ENCODE measurements at regions not wholly inside any gene's neighbourhood (a gene's known extent, or its start where the extent isn't known, plus 50 kb on each side); places are given as distances from the start of the nearest gene placed in this dataset.

GRCh38 chr13:73893833-73894232, 240.4 kb downstream of the KLF12 start:
- TF ChIP-seq, protein P1, sequence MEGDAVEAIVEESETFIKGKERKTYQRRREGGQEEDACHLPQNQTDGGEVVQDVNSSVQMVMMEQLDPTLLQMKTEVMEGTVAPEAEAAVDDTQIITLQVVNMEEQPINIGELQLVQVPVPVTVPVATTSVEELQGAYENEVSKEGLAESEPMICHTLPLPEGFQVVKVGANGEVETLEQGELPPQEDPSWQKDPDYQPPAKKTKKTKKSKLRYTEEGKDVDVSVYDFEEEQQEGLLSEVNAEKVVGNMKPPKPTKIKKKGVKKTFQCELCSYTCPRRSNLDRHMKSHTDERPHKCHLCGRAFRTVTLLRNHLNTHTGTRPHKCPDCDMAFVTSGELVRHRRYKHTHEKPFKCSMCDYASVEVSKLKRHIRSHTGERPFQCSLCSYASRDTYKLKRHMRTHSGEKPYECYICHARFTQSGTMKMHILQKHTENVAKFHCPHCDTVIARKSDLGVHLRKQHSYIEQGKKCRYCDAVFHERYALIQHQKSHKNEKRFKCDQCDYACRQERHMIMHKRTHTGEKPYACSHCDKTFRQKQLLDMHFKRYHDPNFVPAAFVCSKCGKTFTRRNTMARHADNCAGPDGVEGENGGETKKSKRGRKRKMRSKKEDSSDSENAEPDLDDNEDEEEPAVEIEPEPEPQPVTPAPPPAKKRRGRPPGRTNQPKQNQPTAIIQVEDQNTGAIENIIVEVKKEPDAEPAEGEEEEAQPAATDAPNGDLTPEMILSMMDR (IDR thresholded peaks at IDR 0.05), result no peak
- no peak overlapping the region for H3K27ac ChIP-seq
- DNase-seq (ENCODE audit: low spot score), result no peak
- H3K4me3 ChIP-seq, result no peak overlapping the region
- no peaks in the 10 kb centered on the region for H3K27me3 ChIP-seq
- H3K36me3 ChIP-seq, result no peaks in the 10 kb centered on the region
- no peaks in the 10 kb centered on the region for H3K9me3 ChIP-seq
- peaks cover 0 to 4% of the 10 kb centered on the region in 2 donors for H3K4me1 ChIP-seq

DNA sequence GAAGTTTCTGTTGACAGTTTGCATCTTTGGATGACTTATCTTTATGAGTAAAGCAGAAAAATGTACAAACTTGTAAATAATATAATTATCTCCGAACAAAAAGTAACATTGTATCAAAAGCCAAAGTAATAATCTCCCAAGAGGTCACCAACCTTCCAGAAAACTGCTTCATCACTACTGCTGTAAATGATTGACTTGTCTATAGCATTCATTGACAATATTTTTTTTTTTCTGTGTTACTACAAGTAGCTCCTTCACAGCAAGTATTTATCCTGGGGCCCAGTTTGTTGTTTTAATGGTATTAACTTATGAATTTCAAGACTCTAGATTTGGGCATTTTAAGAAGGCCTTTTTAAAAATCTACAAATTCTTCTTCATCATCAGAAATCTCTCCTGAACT, 242.4 kb downstream of the KLF12 start:
- no peak overlapping the region for H3K27ac ChIP-seq
- H3K27me3 ChIP-seq, result no peaks in the 10 kb centered on the region
- no peak for DNase-seq (ENCODE audit: low spot score)
- H3K4me3 ChIP-seq, result no peak overlapping the region
- peaks cover 0 to 4% of the 10 kb centered on the region in 2 donors for H3K4me1 ChIP-seq
- no peaks in the 10 kb centered on the region for H3K9me3 ChIP-seq
- no peaks in the 10 kb centered on the region for H3K36me3 ChIP-seq
- TF ChIP-seq, protein P1 (IDR thresholded peaks at IDR 0.05), result no peak

GRCh38 chr13:73883162-73883561, 251.0 kb downstream of the KLF12 start:
- Histone ChIP-seq H3K9me3 (no peaks in the 10 kb centered on the region), H3K27me3 (no peaks in the 10 kb centered on the region), H3K27ac (no peak overlapping the region), H3K36me3 (no peaks in the 10 kb centered on the region), H3K4me1 (no peaks in the 10 kb centered on the region), H3K4me3 (no peak overlapping the region)
- no peak for DNase-seq (ENCODE audit: low spot score)
- TF ChIP-seq, protein P1 (IDR thresholded peaks at IDR 0.05), result no peak

DNA sequence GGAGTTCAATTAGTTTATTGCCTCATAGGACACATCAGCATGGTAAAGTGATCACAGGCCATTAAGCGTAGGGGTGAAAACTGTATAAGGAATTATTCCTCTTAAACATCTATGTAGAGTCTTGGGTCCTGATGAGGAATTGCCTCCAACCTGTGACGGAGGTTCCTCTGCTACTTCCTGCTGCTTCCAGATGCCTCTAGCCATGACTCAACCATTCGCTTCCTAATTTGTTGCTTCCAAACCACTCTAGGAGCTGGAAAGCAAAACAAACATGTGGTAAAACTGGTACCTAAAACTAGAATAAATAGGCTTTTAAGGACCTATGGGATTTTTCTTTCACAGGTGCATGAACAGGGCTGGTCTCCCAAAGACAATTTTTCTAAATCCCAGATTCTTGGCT, 253.8 kb downstream of the KLF12 start:
- no peaks in the 10 kb centered on the region for H3K27me3 ChIP-seq
- no peaks in the 10 kb centered on the region for H3K9me3 ChIP-seq
- H3K27ac ChIP-seq, result no peak overlapping the region
- TF ChIP-seq, protein P1 (IDR thresholded peaks at IDR 0.05), result no peak
- no peak overlapping the region for H3K4me3 ChIP-seq
- H3K36me3 ChIP-seq, result no peaks in the 10 kb centered on the region
- no peak for DNase-seq (ENCODE audit: low spot score)
- no peaks in the 10 kb centered on the region for H3K4me1 ChIP-seq

GRCh38 chr13:73879346-73880015, 254.7 kb downstream of the KLF12 start:
- Histone ChIP-seq H3K27me3 (no peaks in the 10 kb centered on the region), H3K4me3 (no peak overlapping the region), H3K9me3 (no peaks in the 10 kb centered on the region), H3K4me1 (no peaks in the 10 kb centered on the region), H3K27ac (no peak overlapping the region), H3K36me3 (no peaks in the 10 kb centered on the region)
- TF ChIP-seq, protein P1 (IDR thresholded peaks at IDR 0.05), result no peak
- DNase-seq (ENCODE audit: low spot score), result no peak

DNA sequence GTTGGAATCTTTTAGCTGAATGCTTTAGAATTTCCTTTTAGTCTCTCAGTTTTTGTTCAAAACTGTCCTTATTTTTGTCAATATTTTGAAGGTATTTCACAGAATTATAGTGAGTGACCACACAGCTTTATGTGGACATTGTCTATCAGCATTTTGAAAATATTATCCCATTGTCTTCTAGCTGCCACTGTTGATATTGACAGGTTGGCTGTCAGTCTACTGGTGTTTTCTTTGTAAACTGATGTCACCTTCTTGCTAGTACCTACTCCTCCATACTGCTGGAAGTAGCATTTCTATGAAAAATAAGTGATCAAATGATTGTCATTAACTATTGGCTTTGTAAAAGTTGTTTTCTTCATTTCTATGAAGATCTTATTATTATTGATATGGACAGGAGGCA, 256.8 kb downstream of the KLF12 start:
- TF ChIP-seq, protein P1 (IDR thresholded peaks at IDR 0.05), result no peak
- Histone ChIP-seq H3K27me3 (no peaks in the 10 kb centered on the region), H3K4me1 (peaks cover 0 to 4% of the 10 kb centered on the region in 2 donors), H3K9me3 (no peaks in the 10 kb centered on the region), H3K36me3 (no peaks in the 10 kb centered on the region), H3K27ac (no peak overlapping the region), H3K4me3 (no peak overlapping the region)
- DNase-seq (ENCODE audit: low spot score), result no peak

All from right atrium auricular region (tissue), 2 donors.